Neural progenitor cell (in vitro differentiated cells): ENCODE measurements at regions not wholly inside any gene's neighbourhood (a gene's known extent, or its start where the extent isn't known, plus 50 kb on each side); places are given as distances from the start of the nearest gene placed in this dataset.

Experiments
- DNase-seq: peaks from one replicate; pipeline ENCODE4 v3.0.0-alpha.2; 2016; ENCODE audit warnings: low spot score
- H2AFZ ChIP-seq: fragments of 200-600 bp; sonication (generic); replicated peaks from 2 replicates; pipeline ENCODE4 v1.6.1; 2016; ENCODE audit warnings: antibody characterized with exemption
- H3F3A ChIP-seq: fragments of 200-600 bp; sonication (generic); 2 replicates; pipeline ENCODE4 v1.6.1; 2016; ENCODE audit warnings: antibody characterized with exemption, low read depth
- H3K27ac ChIP-seq: fragments of 200-600 bp; sonication (generic); 2 replicates; pipeline ENCODE4 v1.5.1; 2016; ENCODE audit warnings: mild to moderate bottlenecking
- H3K27me3 ChIP-seq: fragments of 200-600 bp; sonication (generic); 2 replicates; pipeline ENCODE4 v1.6.1; 2016; ENCODE audit warnings: mild to moderate bottlenecking, moderate library complexity
- H3K36me3 ChIP-seq: fragments of 200-600 bp; sonication (generic); 2 replicates; pipeline ENCODE4 v1.5.1; 2016
- H3K4me1 ChIP-seq: fragments of 200-600 bp; sonication (generic); 2 replicates; pipeline ENCODE4 v1.6.1; 2016; ENCODE audit warnings: mixed run types
- H3K4me2 ChIP-seq: fragments of 200-600 bp; sonication (generic); 2 replicates; pipeline ENCODE4 v1.6.1; 2016
- H3K4me3 ChIP-seq: fragments of 200-600 bp; sonication (generic); 2 replicates; pipeline ENCODE4 v1.5.1; 2016
- H3K79me2 ChIP-seq: fragments of 200-600 bp; sonication (generic); 2 replicates; pipeline ENCODE4 v1.6.1; 2016; ENCODE audit warnings: low read depth
- H3K9ac ChIP-seq: fragments of 200-600 bp; sonication (generic); 2 replicates; pipeline ENCODE4 v1.6.1; 2016
- H3K9me3 ChIP-seq: fragments of 200-600 bp; sonication (generic); 2 replicates; pipeline ENCODE4 v1.5.1; 2016; ENCODE audit warnings: low read depth
- H4K20me1 ChIP-seq: fragments of 200-600 bp; sonication (generic); 2 replicates; pipeline ENCODE4 v1.6.1; 2016; ENCODE audit warnings: low read depth
- H3K27ac Mint-ChIP-seq: 3 replicates; pipeline ENCODE4 v1.8.0; 2021; ENCODE audit warnings: mixed read lengths
- H3K27me3 Mint-ChIP-seq: 2 replicates; pipeline ENCODE4 v1.8.0; 2022; ENCODE audit warnings: low read depth, mild to moderate bottlenecking, inconsistent platforms, moderate library complexity, mixed read lengths; ENCODE audit not compliant: insufficient read depth
- H3K36me3 Mint-ChIP-seq: 3 replicates; pipeline ENCODE4 v1.8.0; 2021; ENCODE audit warnings: mixed read lengths
- H3K4me1 Mint-ChIP-seq: 3 replicates; pipeline ENCODE4 v1.8.0; 2021; ENCODE audit warnings: mixed read lengths
- H3K4me3 Mint-ChIP-seq: 3 replicates; pipeline ENCODE4 v1.8.0; 2021; ENCODE audit warnings: mild to moderate bottlenecking, moderate library complexity, mixed read lengths
- H3K9me3 Mint-ChIP-seq: 3 replicates; pipeline ENCODE4 v1.8.0; 2020; ENCODE audit warnings: mixed read lengths
- CTCF ChIP-seq: fragments of 200-600 bp; sonication (generic); IDR thresholded peaks from 2 replicates; pipeline ENCODE4 v1.5.1; 2017; ENCODE audit warnings: antibody characterized with exemption, mild to moderate bottlenecking
- EZH2 ChIP-seq: fragments of 200-600 bp; sonication (generic); IDR thresholded peaks from 2 replicates; pipeline ENCODE4 v1.6.1; 2017; ENCODE audit warnings: antibody characterized with exemption, mild to moderate bottlenecking, moderate library complexity
- EZH2phosphoT487 ChIP-seq: fragments of 200-600 bp; sonication (generic); IDR thresholded peaks from 2 replicates; pipeline ENCODE4 v1.6.1; 2017; ENCODE audit warnings: antibody characterized with exemption

GRCh38 chr2:226478109-226478809 is 321.4 kb downstream of the IRS1 start:
- H3K4me2 ChIP-seq: no peak overlapping the region
- H3K9ac ChIP-seq: no peak overlapping the region
- H3K27ac ChIP-seq: no peak overlapping the region

GRCh38 chr2:226477221-226478108 is 322.2 kb downstream of the IRS1 start:
- Histone ChIP-seq H3K9me3 (no peaks in the 10 kb centered on the region), H3K4me1 (peaks cover 13% of the 10 kb centered on the region), H3K4me3 (no peak overlapping the region), H3K27me3 (no peaks in the 10 kb centered on the region), H3F3A (peaks cover 2% of the 10 kb centered on the region), H3K79me2 (no peaks in the 10 kb centered on the region), H4K20me1 (no peaks in the 10 kb centered on the region), H3K36me3 (no peaks in the 10 kb centered on the region), H3K27ac (no peak overlapping the region), H2AFZ (no peak overlapping the region), H3K9ac (no peak overlapping the region), H3K4me2 (no peak overlapping the region)
- Mint-ChIP-seq H3K4me3 (no peak overlapping the region), H3K36me3 (peaks cover 7% of the 10 kb centered on the region), H3K9me3 (peaks cover 18% of the 10 kb centered on the region), H3K27me3 (no peaks in the 10 kb centered on the region), H3K4me1 (peaks cover 31% of the 10 kb centered on the region), H3K27ac (peak overlapping the region; percentile 74)
- DNase-seq: no peak
- no peak for TF ChIP-seq EZH2phosphoT487
- no peak for TF ChIP-seq EZH2
- no peak for TF ChIP-seq CTCF

More at GRCh38 chr2:226478109-226478809, 321.4 kb downstream of the IRS1 start:
- H3K4me1 ChIP-seq: peaks cover 21% of the 10 kb centered on the region
- H4K20me1 ChIP-seq: no peaks in the 10 kb centered on the region
- H3K4me3 ChIP-seq: no peak overlapping the region
- H3K27me3 ChIP-seq: no peaks in the 10 kb centered on the region
- H2AFZ ChIP-seq: no peak overlapping the region
- peaks cover 14% of the 10 kb centered on the region for H3K9me3 Mint-ChIP-seq
- no peaks in the 10 kb centered on the region for H3K36me3 ChIP-seq
- peak overlapping the region; percentile 74 for H3K27ac Mint-ChIP-seq
- DNase-seq: peak; percentile 19
- H3K27me3 Mint-ChIP-seq: no peaks in the 10 kb centered on the region
- TF ChIP-seq EZH2phosphoT487 (no peak), EZH2 (no peak), CTCF (no peak)
- H3K4me1 Mint-ChIP-seq: peaks cover 38% of the 10 kb centered on the region
- no peaks in the 10 kb centered on the region for H3K79me2 ChIP-seq
- H3K36me3 Mint-ChIP-seq: peaks cover 7% of the 10 kb centered on the region
- peaks cover 8% of the 10 kb centered on the region for H3F3A ChIP-seq
- no peak overlapping the region for H3K4me3 Mint-ChIP-seq
- no peaks in the 10 kb centered on the region for H3K9me3 ChIP-seq

- H3K79me2 ChIP-seq: no peaks in the 10 kb centered on the region
- Mint-ChIP-seq H3K27me3 (no peaks in the 10 kb centered on the region), H3K9me3 (peaks cover 18% of the 10 kb centered on the region), H3K36me3 (peaks cover 7% of the 10 kb centered on the region), H3K4me1 (peaks cover 17% of the 10 kb centered on the region), H3K27ac (peak overlapping the region; percentile 25), H3K4me3 (no peak overlapping the region)
- H3K27me3 ChIP-seq: no peaks in the 10 kb centered on the region
- H4K20me1 ChIP-seq: no peaks in the 10 kb centered on the region
- no peaks in the 10 kb centered on the region for H3K4me1 ChIP-seq
- no peak overlapping the region for H3K4me3 ChIP-seq
- no peak overlapping the region for H3K9ac ChIP-seq
- H2AFZ ChIP-seq: no peak overlapping the region
- no peak overlapping the region for H3K27ac ChIP-seq
- H3K36me3 ChIP-seq: no peaks in the 10 kb centered on the region
- DNase-seq: no peak
- H3F3A ChIP-seq: no peaks in the 10 kb centered on the region
- TF ChIP-seq CTCF (no peak), EZH2phosphoT487 (no peak), EZH2 (no peak)
- no peak overlapping the region for H3K4me2 ChIP-seq
- H3K9me3 ChIP-seq: no peaks in the 10 kb centered on the region
Observed at GRCh38 chr2:226475650-226476049, 324.0 kb downstream of the IRS1 start.
